ENCODE measurements at regions not wholly inside any gene's neighbourhood (a gene's known extent, or its start where the extent isn't known, plus 50 kb on each side); places are given as distances from the start of the nearest gene placed in this dataset.

GRCh38 chr11:129700701-129701100 lies 114.9 kb upstream of the TMEM45B start:
- TF ChIP-seq MYC (IDR thresholded peaks at IDR 0.05; ENCODE audit: low read depth, low read length) (no peak), POLR2A (IDR thresholded peaks at IDR 0.05; ENCODE audit: extremely low read depth, insufficient read length) (no peak)

Data from NB4 (cell line).